GM12878 (cell line): ENCODE measurements at regions not wholly inside any gene's neighbourhood (a gene's known extent, or its start where the extent isn't known, plus 50 kb on each side); places are given as distances from the start of the nearest gene placed in this dataset.

ENCODE experiments used
- CBX3 ChIP-seq: fragments of 200-600 bp; sonication (generic); IDR thresholded peaks from 2 replicates; pipeline ENCODE4 v1.6.1; 2016; ENCODE audit warnings: low read depth, borderline replicate concordance
- CTCF ChIP-seq, 3 experiments: IDR thresholded peaks in 2 of 3; conservative IDR thresholded peaks in 1 of 3; 2 replicates each; pipeline ENCODE4 v1.5.1; 2011; ENCODE audit warnings: low read depth in 3 of 3, low read length in 3 of 3, mild to moderate bottlenecking in 3 of 3, control low read depth in 2 of 3, moderate library complexity in 2 of 3, inconsistent platforms in 1 of 3, mixed read lengths in 1 of 3; ENCODE audit not compliant: control insufficient read depth in 2 of 3, insufficient read depth in 1 of 3; ENCODE audit errors: extremely low read depth in 1 of 3
- RAD21 ChIP-seq: IDR thresholded peaks from 2 replicates; pipeline ENCODE4 v1.6.1; 2011; ENCODE audit warnings: mild to moderate bottlenecking, low read depth, low read length, moderate library complexity; ENCODE audit not compliant: insufficient read depth
- SP1 ChIP-seq: IDR thresholded peaks from one replicate; pipeline ENCODE4 v1.6.1; 2011; ENCODE audit warnings: low read depth, low read length
- SUPT20H ChIP-seq: IDR thresholded peaks from 2 replicates; pipeline ENCODE4 v1.6.1; 2011; ENCODE audit warnings: low read depth, mild to moderate bottlenecking, low read length, moderate library complexity, borderline replicate concordance; ENCODE audit not compliant: control insufficient read depth

DNA sequence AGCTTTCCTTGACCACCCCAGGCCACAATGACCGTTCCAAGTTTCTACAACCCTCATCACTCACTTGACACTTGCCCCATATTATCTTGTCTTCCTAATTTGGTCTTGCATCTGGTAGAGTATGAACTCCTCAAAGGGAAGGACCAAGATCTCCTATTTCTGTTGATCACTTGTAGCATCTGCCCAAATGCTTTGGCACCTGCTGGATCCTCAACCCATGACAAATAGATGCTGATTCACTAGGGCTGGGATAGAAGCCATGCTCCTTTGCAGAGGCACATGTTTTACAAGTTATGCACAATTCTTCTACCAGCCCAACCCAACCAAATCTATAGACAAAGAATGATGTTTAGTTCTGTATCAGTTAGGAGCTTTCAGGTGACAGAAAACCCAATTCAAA, 110.7 kb downstream of the UNC5CL start:
- no peak for TF ChIP-seq CBX3
- TF ChIP-seq CTCF (IDR thresholded peaks at IDR 0.05 in 2 of 3, conservative IDR thresholded peaks at IDR 0.05 in 1 of 3; ENCODE audit: control insufficient read depth in 2 of 3, extremely low read depth in 1 of 3, insufficient read depth in 1 of 3, low read depth in 3 of 3, low read length in 3 of 3): no peak
- no peak for TF ChIP-seq SP1
- no peak for TF ChIP-seq SUPT20H
- no peak for TF ChIP-seq RAD21
